ENCODE measurements at regions not wholly inside any gene's neighbourhood (a gene's known extent, or its start where the extent isn't known, plus 50 kb on each side); places are given as distances from the start of the nearest gene placed in this dataset.

- DNase-seq: no peak
Measured at GRCh38 chr12:118706437-118706836, 274.9 kb upstream of the SRRM4 start.

- no peak for DNase-seq
Measured at GRCh38 chr12:118709946-118710345, 271.4 kb upstream of the SRRM4 start.

- no peak for DNase-seq
Measured at GRCh38 chr12:118711185-118711584, 270.2 kb upstream of the SRRM4 start.

- peak; percentile 22 to 53 for DNase-seq
Measured at GRCh38 chr12:118714051-118714460, 267.3 kb upstream of the SRRM4 start.

GRCh38 chr12:118714500-118714899, 266.8 kb upstream of the SRRM4 start:
- no peak for DNase-seq

GRCh38 chr12:118715647-118716046, 265.7 kb upstream of the SRRM4 start:
- no peak for DNase-seq

DNA sequence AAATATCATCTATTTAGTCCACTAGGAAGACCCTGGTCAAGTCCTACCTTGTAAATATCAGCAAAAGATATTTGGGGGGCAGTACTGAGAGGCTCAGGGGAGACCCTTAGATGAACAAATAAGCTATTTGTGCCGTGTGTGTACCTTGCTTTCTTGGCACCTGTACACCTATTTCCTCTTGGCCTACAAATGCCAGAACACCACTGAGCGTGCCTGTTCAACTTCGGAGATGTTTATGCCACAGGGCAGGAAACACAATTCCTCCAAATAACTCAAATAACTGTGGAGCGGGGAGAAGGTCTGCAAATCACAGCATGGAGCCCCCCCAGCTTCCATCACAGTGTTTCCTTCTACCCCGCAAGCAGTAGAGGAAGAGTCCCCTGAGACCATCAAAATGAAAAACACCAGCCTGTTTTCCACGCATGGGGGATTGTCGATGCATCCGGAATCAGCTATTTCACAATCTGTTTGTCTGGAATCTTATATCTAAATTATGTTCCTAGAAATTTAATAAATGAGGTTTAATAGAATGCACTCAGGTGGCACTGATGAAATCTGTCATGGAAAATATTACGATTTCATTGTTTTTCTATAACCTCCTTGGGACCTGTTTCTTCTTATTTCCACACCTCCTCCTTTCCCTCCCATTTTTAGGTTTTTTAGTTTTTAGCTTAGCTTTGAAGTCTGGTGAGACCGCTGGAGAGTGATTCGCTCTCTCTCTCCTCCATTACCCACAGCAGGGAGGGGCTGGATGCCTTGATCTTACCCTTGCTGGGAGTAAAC, 254.0 kb upstream of the SRRM4 start:
- DNase-seq: no peak

DNA sequence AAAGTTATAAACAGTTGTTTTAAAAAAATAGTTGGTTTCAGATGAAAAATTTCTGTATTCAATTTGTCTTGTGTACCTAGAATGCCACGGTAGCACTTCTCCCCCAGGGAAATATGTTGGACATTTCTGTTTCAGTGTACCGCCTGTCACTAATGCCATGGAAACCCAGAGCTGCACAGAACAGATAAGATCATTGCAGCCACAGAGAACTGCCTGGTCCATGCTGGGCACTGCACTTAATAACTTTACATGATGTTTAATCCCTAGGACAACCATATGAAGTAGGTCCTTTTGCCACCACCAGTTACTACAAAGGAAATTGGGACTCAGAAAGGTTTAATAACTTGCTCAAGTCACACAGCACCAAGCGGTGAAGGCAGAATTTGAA, 253.4 kb upstream of the SRRM4 start:
- no peak for DNase-seq

DNA sequence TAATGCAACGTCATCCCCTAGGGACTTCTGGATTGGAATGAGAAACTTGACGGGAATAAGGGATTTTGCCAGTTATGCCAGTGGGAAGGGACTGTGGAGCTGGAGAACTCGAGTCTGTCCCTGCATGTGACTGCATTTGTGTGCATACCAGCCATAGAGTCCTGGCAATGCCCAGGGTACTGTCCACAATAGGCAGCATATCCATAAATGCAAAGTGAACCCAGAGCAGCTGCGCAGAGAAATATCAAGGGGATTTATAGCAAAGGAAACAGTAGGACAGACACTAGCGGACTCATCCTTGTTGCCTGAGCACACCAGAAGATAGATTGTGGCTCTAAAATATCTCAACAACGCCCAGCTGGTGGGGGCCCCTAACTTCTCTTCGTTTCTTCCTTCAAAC, 247.1 kb upstream of the SRRM4 start:
- DNase-seq: no peak

DNA sequence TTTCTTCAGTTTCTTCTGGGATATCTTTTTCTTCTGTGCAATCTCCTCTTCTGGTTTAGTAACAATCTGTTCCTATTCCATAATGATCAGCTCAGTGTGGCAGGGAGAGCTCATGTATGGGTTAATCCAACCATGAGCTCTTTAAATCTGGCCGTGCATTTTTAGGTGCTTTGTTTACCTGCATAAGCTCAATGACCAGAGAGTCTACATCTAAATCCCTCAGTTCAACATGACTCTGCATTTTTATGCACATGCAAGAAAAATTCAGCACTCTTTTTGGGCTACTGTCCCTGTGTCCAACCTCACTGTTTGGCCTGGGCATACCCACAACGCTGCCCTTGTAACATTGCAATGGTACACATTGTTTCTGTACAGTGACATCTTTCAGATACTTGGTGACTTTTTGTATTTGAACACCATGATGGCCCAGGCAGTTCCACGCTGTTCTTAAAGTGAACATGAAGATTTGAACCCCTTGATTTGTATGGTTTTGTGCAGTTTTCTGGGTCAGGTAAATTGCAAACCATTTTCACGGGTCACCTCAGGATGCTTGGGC, 243.3 kb upstream of the SRRM4 start:
- no peak for DNase-seq

- no peak for DNase-seq
Measured at GRCh38 chr12:118741194-118741593, 240.1 kb upstream of the SRRM4 start.

GRCh38 chr12:118742431-118742830, 238.9 kb upstream of the SRRM4 start:
- DNase-seq: no peak

- peak in 1 of 2 experiments; percentile 18 for DNase-seq
Measured at GRCh38 chr12:118743896-118744700, 237.2 kb upstream of the SRRM4 start.

GRCh38 chr12:118746176-118746575, 235.2 kb upstream of the SRRM4 start:
- no peak for DNase-seq

DNA sequence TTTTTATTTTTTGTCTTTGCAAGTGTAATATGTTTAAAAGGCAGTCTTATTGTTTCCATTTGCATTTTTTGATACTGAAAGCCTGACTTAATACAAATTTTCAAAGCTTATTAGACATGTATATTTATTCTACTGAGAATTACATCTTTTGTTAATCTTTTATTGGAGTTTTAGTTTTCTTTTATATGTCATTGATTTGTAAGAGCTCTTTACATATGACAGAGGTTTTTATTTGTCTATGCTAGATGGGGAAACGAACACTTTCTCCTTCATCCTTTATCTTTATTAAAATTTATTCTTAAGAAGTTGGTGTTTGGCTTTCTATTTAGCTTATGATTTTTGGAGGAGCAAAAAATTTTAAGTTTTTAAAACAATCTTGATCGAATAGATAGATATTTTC, 234.4 kb upstream of the SRRM4 start:
- DNase-seq: no peak

GRCh38 chr12:118747771-118748170, 233.6 kb upstream of the SRRM4 start:
- no peak for DNase-seq

DNA sequence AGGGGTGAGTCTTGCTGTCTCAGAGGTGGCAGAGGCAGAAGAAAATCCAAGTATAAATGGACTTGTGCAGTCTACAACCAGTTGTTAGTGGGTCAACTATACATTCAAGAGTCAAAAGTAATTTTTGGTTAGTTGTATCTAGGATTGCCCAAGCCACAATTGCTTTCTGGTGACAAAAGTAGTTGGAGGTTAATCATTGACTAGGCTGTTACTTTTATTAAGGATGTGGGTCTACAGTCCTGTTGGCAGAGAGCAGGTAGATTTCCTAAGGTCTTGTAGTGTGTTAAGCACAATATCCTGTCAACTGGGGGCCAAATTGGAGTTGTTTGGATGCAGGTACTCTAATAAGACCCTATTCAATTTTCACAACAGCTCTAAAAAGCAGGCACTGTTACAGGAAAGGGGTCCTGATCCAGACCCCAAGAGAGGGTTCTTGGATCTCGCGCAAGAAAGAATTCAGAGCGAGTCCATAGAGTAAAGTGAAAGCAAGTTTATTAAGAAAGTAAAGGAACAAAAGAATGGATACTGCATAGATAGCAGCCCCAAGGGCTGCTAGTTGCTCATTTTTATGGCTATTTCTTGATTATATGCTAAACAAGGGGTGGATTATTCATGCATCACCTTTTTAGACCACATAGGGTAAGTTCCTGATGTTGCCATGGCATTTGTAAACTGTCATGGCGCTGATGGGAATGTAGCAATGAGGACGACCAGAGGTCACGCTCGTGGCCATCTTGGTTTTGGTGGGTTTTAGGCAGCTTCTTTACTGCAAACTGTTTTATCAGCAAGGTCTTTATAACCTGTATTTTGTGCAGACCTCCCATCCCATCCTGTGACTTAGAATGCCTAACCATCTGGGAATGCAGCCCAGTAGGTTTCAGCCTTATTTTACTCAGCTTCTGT, 232.6 kb upstream of the SRRM4 start:
- DNase-seq: no peak

DNA sequence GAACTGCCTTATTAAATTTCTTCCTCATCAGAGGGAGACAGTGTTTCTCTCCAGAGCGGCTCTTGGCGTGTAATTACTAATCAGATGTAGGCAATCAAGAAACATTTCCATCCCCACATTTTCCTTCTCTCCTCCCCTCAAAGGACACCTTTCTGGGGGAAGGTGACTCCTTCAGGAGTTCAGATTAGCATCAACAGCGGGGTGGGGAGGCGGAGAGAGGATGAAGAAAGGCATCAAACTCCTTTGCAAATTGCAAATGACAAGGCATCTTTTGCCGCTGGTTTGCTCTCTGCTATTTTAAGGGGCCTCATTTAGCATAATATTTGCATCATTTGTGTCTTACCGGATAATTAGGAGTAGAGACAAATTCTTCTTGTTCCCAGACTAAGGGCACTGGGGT, 231.7 kb upstream of the SRRM4 start:
- no peak for DNase-seq

DNA sequence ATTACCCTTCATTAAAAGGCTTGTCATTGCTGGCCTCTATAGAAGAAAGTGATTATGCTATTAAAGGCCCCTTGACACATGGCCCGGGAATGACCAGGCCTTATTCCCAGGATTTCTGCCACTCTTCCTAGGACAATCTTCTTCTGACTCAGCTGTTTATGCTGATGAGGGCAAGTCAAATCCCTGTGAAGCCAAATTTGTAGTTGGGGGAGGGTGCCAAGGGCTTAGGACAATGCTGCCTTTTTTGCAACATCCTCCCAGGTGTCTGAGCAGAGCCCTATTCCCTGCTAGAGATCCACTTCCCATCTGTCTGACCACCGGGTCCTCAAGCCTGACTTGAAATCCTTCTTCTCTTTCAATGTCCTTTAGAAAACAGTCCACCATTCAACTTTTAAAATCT, 230.7 kb upstream of the SRRM4 start:
- no peak for DNase-seq

DNA sequence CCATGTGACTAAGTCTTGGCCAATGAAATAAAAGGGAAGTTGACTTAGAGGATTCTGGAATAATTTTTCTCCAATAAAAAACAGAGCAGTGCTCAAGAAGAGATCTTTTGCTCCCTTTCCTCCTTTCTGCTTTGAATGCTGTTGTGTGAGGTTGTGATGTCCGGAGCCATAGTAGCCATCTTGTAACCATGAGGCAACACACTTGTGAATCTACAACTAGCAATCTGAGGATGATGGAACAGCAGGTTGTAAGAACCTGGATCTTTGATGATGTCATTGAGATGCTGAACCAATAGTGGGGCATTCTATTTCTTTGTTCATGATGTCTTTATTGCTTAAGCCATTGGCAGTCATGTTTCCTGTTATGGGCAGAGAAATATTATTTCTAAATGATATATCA, 230.0 kb upstream of the SRRM4 start:
- no peak for DNase-seq

DNA sequence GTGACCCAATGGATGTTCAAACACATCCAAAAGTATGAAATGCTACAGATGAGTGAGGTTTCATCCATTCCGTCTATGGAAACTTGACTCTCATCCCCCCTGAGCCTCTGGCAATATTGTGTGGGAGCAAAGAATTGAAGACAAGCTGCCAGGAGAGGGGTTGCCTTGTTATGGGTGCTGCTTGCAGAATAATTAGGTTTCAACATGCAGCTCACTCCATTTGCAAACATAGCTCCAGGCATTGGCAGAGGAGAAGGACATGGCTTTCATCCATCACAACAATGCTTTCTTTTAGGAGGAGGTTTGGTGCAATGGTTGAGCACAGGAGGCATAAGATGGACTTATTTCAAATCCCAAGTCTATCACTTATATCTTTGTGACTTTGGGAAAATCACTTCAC, 220.7 kb upstream of the SRRM4 start:
- DNase-seq: no peak

- DNase-seq: no peak
Measured at GRCh38 chr12:118763234-118763633, 218.1 kb upstream of the SRRM4 start.
